Stimulated activated CD4-positive, alpha-beta T cell treated with anti-CD3 and anti-CD28 coated beads, Interleukin-4, amount 100 ng/mL, for 1 hour (primary cell): ENCODE measurements at regions not wholly inside any gene's neighbourhood (a gene's known extent, or its start where the extent isn't known, plus 50 kb on each side); places are given as distances from the start of the nearest gene placed in this dataset.
"Not testable (repeated sequence)": the region's sequence is repeated elsewhere in the genome, so short reads cannot be mapped to it uniquely, and the experiment has no call there.

ENCODE experiments used
- DNase-seq: peaks from one replicate; pipeline ENCODE4 v3.0.0-alpha.2; 2020

DNA sequence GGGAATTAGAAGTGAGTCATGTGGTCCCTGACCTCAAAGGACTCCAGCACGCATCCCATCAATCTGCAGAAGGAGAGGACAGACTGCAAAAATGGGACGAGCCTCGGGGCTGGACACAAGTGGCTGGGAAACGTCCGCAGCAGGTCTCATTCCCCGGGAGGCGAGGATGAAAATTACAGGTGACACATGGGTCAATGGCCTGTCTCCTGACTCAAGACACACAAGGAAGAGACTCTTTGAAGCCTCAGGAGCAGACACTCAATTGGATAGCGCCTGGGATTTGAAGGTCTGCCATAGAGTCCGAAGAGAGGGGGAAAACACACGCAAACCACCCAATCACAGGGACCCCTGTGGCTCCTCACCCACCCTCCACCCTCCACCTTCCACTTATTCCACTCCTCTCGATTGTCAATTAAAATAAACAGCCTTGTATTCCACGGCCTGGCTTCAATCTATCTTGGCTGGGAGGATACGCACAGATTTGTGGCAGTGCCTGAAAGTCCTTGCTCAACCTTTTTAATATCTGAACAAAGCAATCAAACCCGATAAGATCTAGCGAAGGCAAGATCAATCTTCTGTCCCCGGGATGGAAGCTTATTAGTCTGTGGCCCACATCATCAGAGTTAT is 101.8 kb upstream of the CADM1 start:
- DNase-seq: no peak

DNA sequence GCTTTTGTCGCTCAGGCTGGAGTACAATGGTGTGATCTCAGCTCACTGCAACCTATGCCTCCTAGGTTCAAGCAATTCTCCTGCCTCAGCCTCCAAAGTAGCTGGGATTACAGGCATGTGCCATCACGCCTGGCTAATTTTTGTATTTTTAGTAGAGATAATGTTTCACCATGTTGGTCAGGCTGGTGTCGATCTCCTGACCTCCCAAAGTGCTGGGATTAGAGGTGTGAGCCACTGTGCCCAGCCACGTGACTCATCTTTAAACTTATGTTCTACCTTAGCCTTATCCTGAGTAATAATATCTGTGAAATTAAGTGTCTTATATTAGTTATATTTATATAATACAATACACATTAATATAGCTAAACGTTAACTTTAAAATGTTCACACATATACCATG is 101.2 kb upstream of the CADM1 start:
- not testable (repeated sequence) for DNase-seq

DNA sequence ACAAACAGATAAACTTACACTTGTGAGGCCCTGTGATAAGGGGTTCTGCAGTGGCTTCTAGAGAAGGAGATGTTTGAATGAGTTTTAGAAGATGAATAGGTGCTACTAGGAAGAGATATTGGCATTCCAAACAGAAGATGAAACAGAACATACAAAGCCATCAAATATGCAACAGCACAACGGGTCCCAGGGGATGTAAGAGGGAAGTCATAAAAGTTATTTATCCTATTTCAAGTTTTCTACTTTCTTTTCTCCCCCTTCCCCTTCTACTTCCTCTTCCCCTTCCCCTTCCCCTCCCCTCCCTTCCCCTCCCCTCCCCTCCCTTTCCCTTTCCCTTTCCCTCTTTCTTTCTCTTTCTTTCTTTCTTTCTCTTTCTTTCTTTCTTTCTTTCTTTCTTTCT is 94.9 kb upstream of the CADM1 start:
- DNase-seq: no peak

DNA sequence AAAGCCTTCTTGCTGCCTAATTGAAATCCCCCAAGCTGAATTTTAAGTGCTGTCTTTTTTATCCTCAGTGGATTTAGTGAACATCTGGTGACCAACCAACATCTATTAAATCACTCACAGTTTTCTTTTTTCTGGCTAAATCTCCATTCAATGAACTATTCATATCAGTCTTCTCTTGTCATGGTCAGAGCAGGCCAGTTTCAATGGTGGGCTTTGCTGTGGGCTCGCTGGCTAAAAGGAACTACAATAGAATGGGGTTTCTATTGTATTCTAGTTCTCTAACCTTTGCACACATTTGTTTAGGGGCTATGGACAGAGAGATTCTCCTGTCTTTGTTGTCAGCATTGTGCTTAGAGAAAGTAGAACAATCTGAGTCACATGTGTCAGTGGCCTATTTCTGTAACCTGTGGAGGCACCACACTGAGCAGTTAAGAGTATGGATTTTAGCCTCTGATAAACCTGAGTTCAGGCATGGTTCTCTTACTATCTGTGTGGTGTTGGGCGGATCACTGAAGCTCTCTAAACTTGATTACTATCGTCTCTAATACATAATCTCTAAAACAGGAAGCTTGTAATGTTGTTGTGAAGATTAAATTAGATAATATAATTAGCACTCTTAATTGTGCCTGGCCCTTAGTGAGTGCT is 94.2 kb upstream of the CADM1 start:
- no peak for DNase-seq

DNA sequence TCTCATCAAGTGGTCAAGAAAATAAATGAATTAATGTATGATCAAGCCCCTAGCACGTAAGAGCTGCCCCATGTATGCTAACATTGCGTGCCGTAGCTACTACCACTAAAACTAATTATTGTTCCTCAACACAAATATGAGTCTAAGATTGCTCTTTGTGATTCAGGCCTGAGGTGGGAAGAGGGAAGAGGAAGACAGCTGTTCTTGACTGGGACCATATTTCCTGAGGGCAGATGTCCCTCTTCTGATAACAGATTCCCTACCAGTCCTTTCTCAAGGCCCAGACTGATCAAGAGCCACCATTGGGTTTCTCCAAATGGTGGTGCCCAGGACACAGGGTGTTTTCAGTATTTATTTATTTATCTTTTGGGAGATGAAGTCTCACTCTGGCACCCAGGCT is 87.2 kb upstream of the CADM1 start:
- DNase-seq: no peak

DNA sequence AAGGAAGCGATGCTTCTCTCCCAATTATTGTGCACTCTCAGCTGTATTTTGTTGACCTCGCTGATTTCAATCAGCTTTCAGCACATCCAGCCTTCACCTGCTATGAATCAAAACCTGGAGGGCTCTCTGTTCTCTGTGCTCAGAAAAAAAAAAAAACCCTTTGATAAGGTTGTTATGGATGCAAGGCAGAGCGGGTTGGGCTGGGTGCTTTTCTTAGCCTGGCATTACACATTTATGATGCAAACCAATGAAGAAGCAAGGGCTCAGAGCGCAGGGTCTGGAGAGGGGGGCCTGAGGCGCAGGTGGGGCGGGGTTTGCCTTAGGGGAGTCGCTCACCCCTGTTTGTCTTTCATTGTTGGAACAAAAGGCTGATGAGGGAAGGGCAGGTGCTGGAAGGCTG is 86.0 kb upstream of the CADM1 start:
- no peak for DNase-seq

DNA sequence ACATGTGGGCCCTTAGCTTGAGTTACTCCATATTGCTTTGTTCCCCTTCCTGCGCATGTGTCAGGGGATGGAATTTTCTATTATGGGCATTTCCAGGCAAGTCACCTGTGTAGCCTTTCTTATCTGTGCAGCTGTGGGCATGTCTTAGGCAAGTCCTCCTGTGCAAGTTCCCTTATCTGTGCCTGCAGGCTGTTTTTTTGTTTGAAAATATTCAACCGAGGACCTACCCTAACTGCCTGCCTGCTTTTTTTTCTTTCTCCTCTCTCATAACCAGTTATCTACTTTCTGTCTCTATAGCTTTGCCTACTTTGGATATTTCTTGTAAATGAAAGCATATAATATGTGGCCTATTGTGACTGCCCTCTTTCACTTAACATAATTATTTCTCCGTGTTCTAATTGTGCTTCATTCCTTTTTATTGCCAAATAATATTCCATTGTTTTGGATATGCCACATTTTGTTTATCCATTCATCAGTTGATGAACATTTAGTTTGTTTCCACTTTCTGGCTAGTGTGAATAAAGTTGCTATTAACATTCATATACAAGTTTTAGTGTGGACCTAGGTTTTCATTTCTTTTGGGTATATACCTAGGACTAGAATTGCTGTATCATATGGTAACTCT is 83.6 kb upstream of the CADM1 start:
- no peak for DNase-seq

DNA sequence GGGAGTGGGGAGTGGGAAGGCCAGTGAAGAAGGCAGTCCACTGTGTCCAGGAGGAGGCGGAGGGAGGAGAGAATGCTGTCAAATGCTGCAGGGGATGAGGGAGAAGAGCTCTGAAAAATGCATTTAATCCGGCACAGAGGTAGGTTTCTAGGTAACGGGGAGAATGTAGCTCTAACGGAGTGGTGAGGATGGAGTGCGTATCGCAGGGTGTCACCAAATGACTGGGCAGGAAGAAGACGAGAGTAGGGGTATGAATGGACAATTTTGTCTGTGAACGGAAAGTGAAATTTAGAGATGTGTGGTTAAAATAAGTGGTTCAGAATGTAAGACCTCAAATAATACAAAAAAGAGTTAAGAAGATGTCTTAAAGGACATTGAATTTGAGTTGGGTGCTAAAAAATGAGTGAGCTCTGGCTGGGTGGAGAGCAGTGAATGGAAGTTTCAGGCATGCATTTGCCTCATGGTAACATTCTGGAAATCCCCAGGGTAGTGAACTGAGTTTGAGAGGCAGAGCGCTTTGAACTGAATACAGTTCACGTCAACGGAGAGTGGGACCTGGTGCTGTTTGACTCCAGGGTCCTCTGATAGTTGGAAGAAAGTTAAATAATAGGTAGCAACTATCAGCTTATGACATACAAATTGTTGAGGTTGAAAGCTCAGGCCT is 81.3 kb upstream of the CADM1 start:
- DNase-seq: no peak

DNA sequence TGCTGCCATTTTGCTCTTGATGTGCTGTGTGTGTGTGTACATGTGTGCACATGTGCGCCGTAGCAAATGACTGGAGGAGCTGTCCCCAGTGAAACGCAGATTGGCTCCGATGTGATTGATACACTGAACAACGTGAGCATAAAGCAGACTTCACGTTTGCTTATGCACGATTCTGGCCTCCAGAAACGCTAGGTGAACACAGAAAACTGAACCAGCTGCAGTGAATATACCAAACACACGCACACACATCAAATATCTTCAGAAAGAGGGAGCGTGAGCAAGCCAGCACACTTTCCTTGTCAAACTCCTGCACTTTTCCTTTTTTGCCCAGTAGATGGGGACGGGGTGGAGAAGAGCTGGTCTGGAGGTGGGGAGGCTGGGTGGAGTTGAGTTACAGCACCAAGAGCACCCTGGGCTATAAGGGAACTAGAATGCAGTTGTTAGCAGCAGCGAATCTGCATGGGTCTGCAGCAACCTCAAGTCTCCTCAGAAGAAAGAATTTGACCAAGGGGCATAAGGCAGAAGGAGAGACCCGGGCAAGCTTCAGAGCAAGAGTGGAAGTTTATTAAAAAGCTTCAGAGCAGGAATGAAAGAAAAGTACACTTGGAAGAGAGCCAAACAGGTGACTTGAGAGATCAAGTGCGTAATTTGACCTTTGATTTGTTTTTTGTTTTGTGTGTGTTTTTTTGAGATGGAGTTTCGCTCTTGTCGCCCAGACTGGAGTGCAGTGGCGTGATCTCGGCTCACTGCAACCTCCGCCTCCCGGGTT is 77.8 kb upstream of the CADM1 start:
- DNase-seq: no peak

DNA sequence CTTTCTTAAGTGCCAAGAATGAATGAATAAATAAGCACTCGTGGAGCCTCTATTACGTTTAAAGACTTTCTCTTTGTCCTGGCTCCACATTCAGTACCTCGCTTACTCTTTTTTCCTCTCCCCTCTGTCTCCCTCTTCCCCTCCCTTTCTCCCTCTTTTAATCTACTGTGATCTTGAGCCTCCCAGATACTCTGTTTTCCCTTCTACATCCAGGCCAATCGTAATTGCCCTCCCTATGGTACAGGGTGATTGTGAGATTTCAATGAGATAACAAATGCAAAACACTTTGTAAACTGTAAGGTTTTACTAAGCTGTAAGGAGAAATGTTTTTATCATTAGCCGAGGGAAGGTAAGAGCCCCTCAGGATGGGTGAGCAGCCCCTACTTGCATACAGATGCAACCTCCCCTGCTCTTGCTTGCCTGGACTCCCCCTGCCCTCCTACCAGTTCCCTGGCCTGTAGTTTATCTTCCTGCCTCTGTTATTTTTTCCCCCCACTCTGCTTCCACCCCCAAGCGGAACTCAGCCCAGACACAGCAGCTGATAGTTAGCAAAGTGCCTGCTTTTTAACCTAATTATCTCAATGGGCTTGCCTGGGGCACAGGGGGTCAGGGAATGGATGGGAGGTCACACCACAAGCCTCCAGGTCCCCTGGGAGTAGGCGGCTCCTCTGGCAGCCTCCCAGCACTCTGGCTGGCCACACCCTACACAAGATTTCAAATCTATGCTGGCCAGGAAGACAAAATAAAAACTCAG is 76.9 kb upstream of the CADM1 start:
- no peak for DNase-seq

DNA sequence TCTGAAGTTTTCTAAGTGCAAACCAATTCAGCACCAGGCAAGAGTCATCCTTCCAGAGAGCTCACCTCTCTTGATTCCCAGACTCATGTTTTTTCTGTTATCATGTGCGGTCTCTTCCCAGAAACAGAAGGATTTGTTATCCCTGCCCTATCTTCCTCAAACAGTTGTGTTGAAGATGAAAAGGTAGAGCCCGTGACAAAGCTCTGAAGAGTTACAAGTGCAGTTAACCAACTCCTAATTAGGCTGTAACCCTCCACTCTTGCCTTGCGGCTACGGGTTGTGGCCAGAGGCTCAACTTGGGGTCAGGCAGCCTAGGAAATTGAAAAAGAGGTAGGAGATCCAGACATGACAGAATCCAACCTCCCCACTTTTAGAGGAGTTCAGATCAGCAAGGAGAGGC is 76.2 kb upstream of the CADM1 start:
- no peak for DNase-seq

DNA sequence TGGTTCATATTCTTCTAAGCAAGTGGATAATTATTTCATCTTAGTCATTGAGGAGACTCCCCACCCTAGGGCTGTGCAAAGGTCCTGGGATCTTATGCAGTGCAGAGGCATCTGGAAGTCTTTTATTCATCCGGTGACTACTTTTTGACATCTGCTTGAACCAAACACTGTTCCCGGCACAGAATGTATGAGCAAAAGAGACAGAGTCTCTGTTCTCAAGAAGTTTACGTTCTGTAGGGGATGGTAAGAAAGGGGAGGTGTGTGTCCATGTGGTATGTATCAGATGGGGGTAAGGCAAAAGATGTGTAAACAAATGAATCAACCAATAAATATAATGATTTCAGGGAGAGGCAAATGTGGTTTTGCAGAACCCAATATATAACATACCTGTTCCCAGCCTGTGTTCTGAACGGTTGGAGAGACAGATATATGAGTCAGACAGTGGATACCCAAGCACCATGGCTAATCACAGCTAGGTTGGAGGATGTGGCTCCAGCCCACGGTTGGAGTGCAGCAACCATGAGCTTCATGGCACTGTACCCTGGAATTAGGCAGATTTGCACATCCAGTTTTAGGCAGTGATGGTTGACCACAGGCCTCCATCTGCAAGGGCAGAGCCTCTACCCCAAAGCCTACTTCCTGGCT is 75.1 kb upstream of the CADM1 start:
- DNase-seq: no peak

DNA sequence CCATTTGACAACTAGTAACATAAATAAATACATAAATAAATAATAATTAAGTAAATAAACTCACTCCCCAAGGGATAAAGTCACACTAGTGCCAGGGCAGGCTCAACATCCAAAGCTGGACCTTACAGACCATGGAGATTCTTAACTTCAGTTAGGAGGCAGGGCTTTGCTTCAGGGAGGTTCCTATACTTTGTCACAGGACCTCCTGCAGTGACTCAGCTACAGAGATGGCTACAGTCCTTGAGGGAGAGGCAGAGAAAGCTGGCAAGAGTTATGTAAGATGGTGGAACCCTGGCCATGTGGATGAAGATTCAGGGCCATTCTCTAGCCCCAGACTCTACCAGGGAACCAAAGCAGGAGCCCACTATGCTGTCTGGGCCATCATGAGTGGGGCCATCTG is 74.1 kb upstream of the CADM1 start:
- no peak for DNase-seq

DNA sequence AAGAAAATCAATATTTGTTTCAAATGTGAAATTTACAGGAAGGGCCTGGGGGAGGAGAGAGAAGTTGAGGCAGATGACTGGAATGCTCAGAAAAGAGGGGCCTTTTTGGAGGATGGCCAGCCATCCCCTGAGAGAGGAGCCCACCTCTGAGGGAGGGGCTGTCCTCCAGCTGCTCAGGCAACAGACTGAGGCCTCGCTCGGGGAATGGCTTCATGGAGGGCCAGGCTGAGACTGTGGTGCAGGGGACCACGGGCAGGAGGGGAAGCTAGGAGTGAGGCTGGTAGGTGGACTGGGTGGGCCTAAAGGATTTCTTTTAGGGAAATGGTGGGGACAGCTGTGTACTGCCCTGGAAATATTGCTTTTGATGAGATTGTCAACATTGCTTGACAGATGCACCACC is 73.5 kb upstream of the CADM1 start:
- DNase-seq: no peak

DNA sequence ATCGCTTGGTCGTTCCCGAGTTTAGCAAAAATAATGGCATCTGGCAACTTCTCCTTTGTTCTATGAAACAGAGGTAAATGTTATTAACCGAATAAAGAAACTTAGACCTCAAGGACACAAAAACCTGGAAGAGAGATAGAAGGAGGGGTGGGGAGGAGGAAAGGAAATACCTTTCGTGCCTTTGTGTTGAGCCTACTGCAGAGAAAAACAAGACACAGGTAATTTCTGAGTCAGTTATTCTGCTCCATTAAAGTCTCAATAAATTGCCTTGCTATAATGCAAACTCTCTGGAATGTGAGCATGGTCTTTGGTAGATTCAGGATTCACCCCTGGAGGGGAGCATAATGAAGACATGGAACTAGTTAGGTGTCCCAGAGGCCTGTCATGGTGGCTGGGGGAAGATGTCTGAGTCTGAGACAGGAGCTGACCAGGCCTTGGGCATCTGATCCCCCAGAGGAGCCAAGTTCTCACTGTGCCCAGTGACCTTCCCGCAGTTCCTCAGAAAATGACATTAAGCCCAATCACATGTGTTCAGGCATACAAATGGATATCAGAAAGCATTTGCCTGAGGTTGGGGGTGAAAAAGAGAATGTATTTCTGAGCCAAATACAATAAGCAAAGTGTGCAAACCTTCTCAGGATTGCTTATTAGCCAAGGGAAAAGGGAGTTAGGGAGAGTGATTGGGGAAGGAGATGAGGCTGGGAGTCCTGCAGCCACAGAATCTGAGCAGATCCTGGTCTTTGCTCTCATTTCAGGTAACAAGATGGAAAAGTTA is 72.6 kb upstream of the CADM1 start:
- no peak for DNase-seq

DNA sequence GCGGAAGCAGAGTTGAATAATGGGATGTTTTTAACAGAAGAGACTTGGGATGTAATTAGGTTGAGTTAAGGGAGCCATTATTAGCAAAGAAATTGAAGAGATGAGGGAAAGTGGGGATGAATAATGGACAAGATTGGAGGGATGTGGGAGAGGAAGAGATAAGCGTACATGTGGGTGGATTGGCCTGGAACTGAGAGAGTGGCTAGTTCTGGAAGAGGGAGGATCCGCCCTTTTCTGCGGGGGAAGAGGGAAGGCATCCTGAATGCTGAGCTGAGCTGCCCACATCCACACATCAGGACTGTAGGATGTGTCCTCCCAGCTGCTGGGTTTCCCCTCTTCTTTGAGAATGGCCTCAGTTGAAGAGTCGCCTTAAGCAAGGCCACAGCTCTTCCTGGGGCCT is 68.3 kb upstream of the CADM1 start:
- DNase-seq: no peak

DNA sequence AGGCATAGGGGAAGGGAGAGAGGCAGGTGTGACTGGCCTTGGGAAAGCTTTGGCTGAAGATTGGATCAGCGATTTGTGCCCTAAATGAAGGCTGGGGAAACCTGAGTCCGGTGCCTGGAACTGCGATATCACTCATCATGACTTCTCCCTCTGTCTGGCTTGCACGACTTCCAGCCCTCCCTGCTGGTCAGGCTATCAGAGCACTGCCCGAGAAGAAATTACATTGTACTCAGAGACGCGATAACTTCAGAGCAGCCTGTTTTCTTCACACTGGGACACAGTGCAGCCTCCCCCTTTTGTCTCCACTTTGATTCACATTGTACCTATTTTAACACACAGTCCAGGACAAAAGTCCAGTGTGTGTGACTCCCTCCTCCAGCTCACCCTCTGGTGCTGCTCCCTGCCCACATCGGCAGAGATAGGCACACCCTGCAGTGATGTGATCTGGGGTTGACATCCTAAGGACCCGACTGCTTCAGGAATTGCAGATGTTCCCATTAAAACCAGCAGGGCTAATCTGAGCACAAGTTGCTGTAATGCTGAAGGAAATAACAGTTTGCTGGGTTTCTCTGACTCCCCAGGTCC is 62.1 kb upstream of the CADM1 start:
- DNase-seq: no peak

DNA sequence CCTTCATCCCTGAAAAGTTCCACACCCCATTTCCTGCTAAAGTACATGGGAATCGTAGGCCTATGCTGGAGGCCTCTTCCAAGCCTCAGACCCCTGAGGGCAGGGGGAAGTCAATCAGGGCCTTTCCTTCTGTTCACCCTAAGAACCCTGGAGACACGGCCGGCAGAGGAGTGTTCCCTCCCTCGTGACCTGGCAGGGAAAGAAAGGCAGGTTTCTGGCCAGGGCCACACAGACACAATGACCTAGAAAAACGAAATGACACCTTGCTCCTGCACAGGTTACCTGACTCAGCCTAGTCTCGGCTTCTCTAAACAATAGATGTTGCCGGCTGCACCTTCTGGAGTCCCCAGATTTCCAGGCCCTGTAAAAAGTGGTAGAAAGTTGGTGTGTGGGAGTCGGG is 60.6 kb upstream of the CADM1 start:
- no peak for DNase-seq

DNA sequence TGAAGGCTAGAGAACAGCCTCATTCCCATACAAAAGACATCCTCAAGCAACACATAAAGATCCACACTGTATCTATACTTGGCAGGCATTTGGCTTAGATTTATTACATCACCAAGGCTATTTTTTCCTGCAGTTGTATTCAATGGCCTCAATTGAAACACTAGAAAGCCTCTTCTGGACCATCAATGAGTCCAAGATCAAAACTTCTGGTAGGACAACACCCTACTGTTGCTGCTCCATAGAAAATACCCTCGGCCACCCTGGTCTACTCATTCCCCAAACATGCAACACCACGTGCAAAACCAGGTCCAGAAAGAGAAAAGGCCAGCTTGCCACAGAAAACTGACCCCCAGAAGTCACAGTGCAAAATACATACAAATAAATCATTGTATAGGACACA is 56.9 kb upstream of the CADM1 start:
- no peak for DNase-seq

DNA sequence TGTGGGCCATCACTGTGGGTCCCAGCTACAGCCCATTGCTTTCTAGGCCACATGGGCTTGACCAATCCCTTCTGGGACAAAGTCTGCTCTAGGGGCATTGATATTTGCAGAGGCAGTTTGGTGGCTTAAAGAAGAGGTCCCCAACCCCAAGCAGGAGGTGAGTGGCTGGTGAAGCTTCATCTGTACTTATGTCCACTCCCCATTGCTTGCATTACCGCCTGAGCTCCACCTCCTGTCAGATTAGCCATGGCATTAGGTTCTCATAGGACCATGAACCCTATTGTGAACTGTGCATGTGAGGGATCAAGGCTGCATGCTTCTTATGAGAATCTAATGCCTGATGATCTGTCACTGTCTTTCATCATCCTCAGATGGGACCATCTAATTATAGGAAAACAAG is 54.4 kb upstream of the CADM1 start:
- DNase-seq: no peak

DNA sequence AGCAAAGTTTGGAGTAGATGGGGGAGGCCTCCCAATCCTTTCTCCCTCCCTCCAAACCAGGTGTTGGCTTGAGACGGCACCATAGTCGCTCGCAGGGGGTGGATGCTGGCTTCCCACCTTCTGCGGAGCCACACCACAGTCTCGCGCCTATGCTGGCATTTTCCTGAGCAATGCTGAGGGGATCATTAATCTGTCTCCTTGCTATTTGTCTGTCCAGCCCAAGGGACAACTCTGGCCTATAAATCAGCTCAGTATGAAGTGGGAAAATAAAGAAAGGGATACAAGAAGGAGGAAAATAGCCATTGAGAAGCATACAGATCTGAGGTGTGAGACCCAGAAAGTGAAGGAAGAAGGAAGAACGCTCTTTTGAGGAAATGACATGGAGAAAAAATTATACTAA is 53.5 kb upstream of the CADM1 start:
- no peak for DNase-seq
